GM18873 (cell line): ENCODE measurements at regions not wholly inside any gene's neighbourhood (a gene's known extent, or its start where the extent isn't known, plus 50 kb on each side); places are given as distances from the start of the nearest gene placed in this dataset.

Experiments
- ATAC-seq: cut with Tn5 transposase; IDR thresholded peaks from one replicate; pipeline ENCODE4 v1.9.1; 2021; ENCODE audit warnings: mild to moderate bottlenecking, moderate library complexity, moderate number of reproducible peaks; ENCODE audit not compliant: unreplicated experiment, low FRiP score

- ATAC-seq, result no peak
Observed at GRCh38 chr2:16010951-16011620, 70.7 kb downstream of the MYCN start.

- no peak for ATAC-seq
Observed at GRCh38 chr2:16010011-16010410, 69.7 kb downstream of the MYCN start.

GRCh38 chr2:16009560-16009959 is 69.2 kb downstream of the MYCN start:
- no peak for ATAC-seq

GRCh38 chr2:16008856-16009255 is 68.5 kb downstream of the MYCN start:
- no peak for ATAC-seq

- ATAC-seq, result no peak
Observed at GRCh38 chr2:16008331-16008850, 68.0 kb downstream of the MYCN start.

GRCh38 chr2:16007167-16007934 is 67.0 kb downstream of the MYCN start:
- ATAC-seq, result no peak

- no peak for ATAC-seq
Observed at GRCh38 chr2:16006537-16007166, 66.3 kb downstream of the MYCN start.

- no peak for ATAC-seq
Observed at GRCh38 chr2:16005816-16006536, 65.6 kb downstream of the MYCN start.

- ATAC-seq, result no peak
Observed at GRCh38 chr2:16005389-16005788, 65.0 kb downstream of the MYCN start.

GRCh38 chr2:16003809-16004208 is 63.5 kb downstream of the MYCN start:
- no peak for ATAC-seq

- no peak for ATAC-seq
Observed at GRCh38 chr2:16003152-16003551, 62.8 kb downstream of the MYCN start.

GRCh38 chr2:16002575-16002974 is 62.2 kb downstream of the MYCN start:
- ATAC-seq, result no peak

- no peak for ATAC-seq
Observed at GRCh38 chr2:16002144-16002543, 61.8 kb downstream of the MYCN start.

GRCh38 chr2:16000642-16001041 is 60.3 kb downstream of the MYCN start:
- ATAC-seq, result no peak

GRCh38 chr2:15999596-16000469 is 59.5 kb downstream of the MYCN start:
- ATAC-seq, result no peak

- ATAC-seq, result no peak
Observed at GRCh38 chr2:15997728-15998280, 57.5 kb downstream of the MYCN start.

- ATAC-seq, result no peak
Observed at GRCh38 chr2:15996536-15997423, 56.4 kb downstream of the MYCN start.
